ENCODE measurements at regions not wholly inside any gene's neighbourhood (a gene's known extent, or its start where the extent isn't known, plus 50 kb on each side); places are given as distances from the start of the nearest gene placed in this dataset.
A peak's percentile ranks its signal among the peaks of the same experiment; 100 is the strongest.
"Not testable (repeated sequence)": the region's sequence is repeated elsewhere in the genome, so short reads cannot be mapped to it uniquely, and the experiment has no call there.

GRCh38 chr15:77944002-77944867, 133.3 kb downstream of the TBC1D2B start:
- peak; percentile 27 for DNase-seq

GRCh38 chr15:77942611-77943211, 134.8 kb downstream of the TBC1D2B start:
- no peak for DNase-seq

DNA sequence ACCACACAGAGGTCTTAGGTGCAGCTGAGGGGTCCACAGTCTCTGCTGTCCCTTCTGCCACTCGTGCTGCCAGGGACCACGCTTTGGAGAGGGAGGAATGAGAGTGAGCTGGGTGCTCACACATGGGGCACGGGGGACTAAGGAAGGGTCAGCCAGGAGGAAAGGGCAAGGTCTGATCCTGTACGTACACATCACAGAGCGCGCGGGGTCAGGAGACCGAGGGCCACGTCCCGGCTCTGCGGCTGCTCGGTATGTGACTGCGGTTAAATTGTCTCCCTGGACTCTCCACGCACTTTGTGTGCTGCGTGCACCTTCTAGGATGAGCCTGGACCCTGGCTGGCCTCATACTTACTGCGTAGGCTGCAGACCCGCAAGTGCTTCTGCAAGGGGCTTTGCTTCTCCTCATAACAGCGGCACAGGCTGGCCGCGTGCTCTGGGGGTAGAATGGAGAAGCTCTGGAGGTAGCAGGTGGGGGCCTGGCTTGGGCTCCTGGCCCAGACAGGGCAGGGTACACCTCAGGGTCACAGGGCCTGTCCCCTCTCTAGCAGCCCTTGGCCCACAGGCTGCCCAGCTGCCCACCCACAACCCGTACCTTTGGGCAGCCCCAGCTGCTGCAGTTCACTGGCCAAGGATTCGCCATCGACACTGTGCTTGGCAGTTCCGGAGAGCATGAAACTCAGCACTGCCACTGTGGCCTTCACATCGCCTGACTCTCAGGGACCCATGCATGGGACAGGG, 136.3 kb downstream of the TBC1D2B start:
- not testable (repeated sequence) for DNase-seq

GRCh38 chr15:77940381-77940947, 137.0 kb downstream of the TBC1D2B start:
- DNase-seq, result no peak

GRCh38 chr15:77939851-77940250, 137.7 kb downstream of the TBC1D2B start:
- DNase-seq, result no peak

DNA sequence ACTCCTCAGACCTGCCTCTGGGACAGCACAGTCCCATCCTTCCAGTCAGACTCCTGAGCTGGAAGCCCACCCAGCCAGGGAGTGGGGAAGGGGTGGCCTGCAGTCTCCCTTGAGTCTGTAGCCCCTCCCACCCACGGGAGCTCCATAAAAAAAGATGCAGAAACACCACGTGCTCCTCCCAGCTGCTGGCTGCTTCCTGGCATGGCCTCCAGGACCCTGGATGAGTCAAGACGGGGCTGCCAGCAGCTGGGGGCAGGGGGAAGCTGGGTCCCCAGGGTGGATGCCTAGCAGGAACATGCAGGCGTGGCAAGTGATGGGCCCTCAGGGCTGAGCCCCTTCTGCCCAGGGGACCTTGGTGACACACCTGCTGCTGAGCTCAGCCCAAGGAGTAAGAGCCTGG, 138.5 kb downstream of the TBC1D2B start:
- DNase-seq, result not testable (repeated sequence)

DNA sequence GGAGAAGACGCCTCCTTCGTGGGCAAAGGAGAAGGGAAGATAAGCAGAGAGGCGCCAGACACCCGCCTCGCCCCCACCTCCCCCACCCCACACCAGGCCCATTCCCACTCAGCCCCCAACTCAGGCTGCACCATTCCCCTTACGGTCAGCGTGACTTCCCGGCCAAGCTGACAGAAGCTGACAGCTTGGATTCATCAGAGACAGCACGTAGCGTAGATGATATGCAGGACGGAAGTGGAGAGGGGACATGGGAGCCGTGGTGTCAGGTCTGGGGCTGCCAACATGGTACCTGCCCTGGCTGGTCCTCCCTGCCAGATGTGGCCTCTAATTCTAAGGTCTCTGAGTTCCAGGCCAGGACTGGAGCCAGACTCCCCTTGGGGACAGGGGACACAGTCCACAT, 139.0 kb downstream of the TBC1D2B start:
- not testable (repeated sequence) for DNase-seq

DNA sequence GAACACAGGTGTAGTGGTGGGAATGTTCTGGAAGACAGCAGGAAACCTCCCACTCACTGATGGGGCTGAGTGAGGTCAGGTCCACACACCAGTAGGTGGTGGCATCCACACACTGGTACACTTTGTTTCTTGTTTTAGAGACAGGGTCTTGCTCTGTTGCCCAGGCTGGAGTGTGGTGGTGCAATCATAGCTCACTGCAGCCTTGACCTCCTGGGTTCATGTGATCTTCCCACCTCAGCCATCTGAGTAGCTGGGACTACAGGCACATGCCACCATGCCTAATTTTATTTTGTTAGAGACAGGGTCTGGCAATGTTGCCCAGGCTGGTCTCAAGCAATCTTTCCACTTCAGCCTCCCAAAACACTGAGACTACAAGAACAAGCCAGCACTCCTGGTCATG, 140.9 kb downstream of the TBC1D2B start:
- not testable (repeated sequence) for DNase-seq

- DNase-seq, result not testable (repeated sequence)
These were observed 143.0 kb downstream of the TBC1D2B start for GRCh38 chr15:77934516-77934915.

GRCh38 chr15:77930907-77931306, 146.6 kb downstream of the TBC1D2B start:
- not testable (repeated sequence) for DNase-seq

GRCh38 chr15:77930490-77930889, 147.0 kb downstream of the TBC1D2B start:
- not testable (repeated sequence) for DNase-seq

GRCh38 chr15:77926789-77927188, 150.7 kb downstream of the TBC1D2B start:
- DNase-seq, result not testable (repeated sequence)

- not testable (repeated sequence) for DNase-seq
These were observed 151.2 kb downstream of the TBC1D2B start for GRCh38 chr15:77926296-77926695.

DNA sequence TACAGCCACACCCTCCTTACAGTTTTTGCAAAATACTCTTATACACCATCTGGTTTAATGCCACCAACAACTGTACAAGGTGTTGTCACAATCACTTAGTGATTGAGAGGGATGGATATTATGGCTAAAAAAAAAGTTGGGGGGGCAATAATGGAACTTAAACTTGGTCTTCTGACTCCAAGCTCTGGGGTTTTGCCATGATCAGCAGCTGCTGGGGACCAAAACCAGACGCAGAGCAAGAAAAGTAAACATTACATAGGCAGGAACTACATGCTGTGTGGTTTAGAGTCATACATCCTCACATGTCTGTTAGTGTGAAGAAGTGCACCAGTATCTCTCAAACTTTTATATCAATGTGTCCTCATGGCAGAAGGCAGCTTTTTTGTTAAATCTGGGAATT, 152.4 kb downstream of the TBC1D2B start:
- DNase-seq, result not testable (repeated sequence)

GRCh38 chr15:77921664-77922063, 155.8 kb downstream of the TBC1D2B start:
- no peak for DNase-seq

- not testable (repeated sequence) for DNase-seq
These were observed 160.4 kb downstream of the TBC1D2B start for GRCh38 chr15:77916966-77917635.

GRCh38 chr15:77915961-77916330, 161.6 kb downstream of the TBC1D2B start:
- not testable (repeated sequence) for DNase-seq

DNA sequence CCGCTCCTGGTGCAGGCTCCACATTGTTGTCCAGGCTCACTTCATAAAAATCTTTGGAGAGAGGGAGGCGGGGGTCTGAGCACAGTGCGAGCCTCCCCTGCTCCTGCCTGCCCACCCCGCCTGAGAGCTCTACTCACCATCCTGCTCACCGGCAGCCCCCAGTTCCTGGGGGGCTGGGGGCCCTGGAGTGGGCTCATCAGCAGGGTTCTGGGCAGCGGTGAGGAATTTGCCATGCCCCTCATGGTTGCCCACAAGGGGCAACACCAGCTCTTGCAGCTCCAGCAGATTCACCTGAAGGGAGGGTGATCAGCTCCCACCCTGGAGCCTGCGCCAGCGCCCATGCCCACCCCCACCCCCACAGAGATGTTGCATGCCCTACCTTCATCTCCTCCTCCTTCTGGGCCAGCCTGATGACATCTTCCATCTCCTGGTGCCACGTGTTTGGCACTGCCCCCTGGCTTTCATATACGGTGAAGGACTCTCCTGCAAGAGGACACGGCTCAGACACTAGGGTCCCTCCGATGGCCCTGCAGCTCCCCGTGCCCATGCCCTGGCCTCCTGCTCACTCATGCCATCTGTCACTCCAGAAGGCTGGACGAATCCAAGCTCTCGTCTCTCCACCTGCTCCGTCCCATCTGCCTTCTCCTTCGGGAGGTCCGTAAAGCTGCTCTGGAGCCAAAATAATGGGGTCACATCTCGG, 162.1 kb downstream of the TBC1D2B start:
- no peak for DNase-seq

- DNase-seq, result not testable (repeated sequence)
These were observed 163.0 kb downstream of the TBC1D2B start for GRCh38 chr15:77914531-77914930.

GRCh38 chr15:77910030-77910911, 167.2 kb downstream of the TBC1D2B start:
- peak; percentile 71 for DNase-seq
